Panc1 (cell line): ENCODE measurements at regions not wholly inside any gene's neighbourhood (a gene's known extent, or its start where the extent isn't known, plus 50 kb on each side); places are given as distances from the start of the nearest gene placed in this dataset.

ENCODE experiments used
- CTCF ChIP-seq: fragments of 450-650 bp; IDR thresholded peaks from 2 replicates; pipeline ENCODE4 v1.5.1; 2017; ENCODE audit warnings: mild to moderate bottlenecking
- POLR2AphosphoS5 ChIP-seq: IDR thresholded peaks from 2 replicates; pipeline ENCODE4 v1.6.1; 2012; ENCODE audit warnings: mild to moderate bottlenecking, low read depth, low read length, moderate library complexity
- REST ChIP-seq, 2 experiments: IDR thresholded peaks; 2 replicates each; pipeline ENCODE4 v1.6.1; 2011 to 2012; ENCODE audit warnings: low read depth in 2 of 2, control low read depth in 1 of 2, low read length in 1 of 2, mild to moderate bottlenecking in 1 of 2, moderate library complexity in 1 of 2; ENCODE audit not compliant: insufficient read depth in 1 of 2
- SIN3A ChIP-seq: IDR thresholded peaks from 2 replicates; pipeline ENCODE4 v1.6.1; 2012; ENCODE audit warnings: low read depth, mild to moderate bottlenecking, low read length, moderate library complexity, borderline replicate concordance; ENCODE audit not compliant: insufficient read depth
- TCF7L2 ChIP-seq: IDR thresholded peaks from 2 replicates; pipeline ENCODE4 v1.6.1; 2011; ENCODE audit warnings: mild to moderate bottlenecking, low read depth, low read length, inconsistent platforms

GRCh38 chr2:126749537-126749936, 93.6 kb downstream of the GYPC start:
- TF ChIP-seq POLR2AphosphoS5 (no peak), CTCF (peak; percentile 25; the same call in 1 of the 2 replicates), REST (IDR thresholded peaks at IDR 0.05; ENCODE audit: insufficient read depth in 1 of 2, low read depth in 2 of 2, low read length in 1 of 2) (no peak), TCF7L2 (no peak), SIN3A (no peak)
